ENCODE measurements at regions not wholly inside any gene's neighbourhood (a gene's known extent, or its start where the extent isn't known, plus 50 kb on each side); places are given as distances from the start of the nearest gene placed in this dataset.
"Not testable (repeated sequence)": the region's sequence is repeated elsewhere in the genome, so short reads cannot be mapped to it uniquely, and the experiment has no call there.

DNA sequence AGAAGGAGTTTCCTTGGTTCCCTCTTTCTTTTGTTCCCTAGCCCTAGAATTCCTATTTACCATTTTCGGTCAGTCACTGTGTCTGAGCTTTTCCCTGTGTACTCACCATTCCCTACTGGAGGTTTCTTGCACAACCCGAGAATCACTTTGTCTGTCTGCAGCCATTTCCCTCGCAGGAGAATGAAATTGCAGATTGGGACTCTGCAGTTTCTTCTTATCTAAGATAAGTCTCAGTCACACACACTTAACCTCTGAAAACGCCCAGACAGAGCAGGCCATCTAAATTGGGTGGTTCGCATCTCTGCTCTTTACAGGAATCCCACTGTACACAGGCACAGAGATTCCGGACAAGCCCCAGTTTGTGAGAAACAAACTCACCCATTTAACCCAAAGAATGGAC is 58.6 kb upstream of the CNTNAP2 start:
- DNase-seq (ENCODE audit: extremely low spot score) = no peak
- CTCF ChIA-PET = no interaction called here
- TF ChIP-seq, protein P1, sequence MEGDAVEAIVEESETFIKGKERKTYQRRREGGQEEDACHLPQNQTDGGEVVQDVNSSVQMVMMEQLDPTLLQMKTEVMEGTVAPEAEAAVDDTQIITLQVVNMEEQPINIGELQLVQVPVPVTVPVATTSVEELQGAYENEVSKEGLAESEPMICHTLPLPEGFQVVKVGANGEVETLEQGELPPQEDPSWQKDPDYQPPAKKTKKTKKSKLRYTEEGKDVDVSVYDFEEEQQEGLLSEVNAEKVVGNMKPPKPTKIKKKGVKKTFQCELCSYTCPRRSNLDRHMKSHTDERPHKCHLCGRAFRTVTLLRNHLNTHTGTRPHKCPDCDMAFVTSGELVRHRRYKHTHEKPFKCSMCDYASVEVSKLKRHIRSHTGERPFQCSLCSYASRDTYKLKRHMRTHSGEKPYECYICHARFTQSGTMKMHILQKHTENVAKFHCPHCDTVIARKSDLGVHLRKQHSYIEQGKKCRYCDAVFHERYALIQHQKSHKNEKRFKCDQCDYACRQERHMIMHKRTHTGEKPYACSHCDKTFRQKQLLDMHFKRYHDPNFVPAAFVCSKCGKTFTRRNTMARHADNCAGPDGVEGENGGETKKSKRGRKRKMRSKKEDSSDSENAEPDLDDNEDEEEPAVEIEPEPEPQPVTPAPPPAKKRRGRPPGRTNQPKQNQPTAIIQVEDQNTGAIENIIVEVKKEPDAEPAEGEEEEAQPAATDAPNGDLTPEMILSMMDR (IDR thresholded peaks at IDR 0.05; ENCODE audit: control extremely low read depth, extremely low read depth, low read depth, missing control alignments) = no peak
- POLR2A ChIA-PET = no interaction called here

GRCh38 chr7:146054909-146055308 is 61.7 kb upstream of the CNTNAP2 start:
- TF ChIP-seq, protein P1 (IDR thresholded peaks at IDR 0.05; ENCODE audit: control extremely low read depth, extremely low read depth, low read depth, missing control alignments) = no peak
- no peak for DNase-seq (ENCODE audit: extremely low spot score)
- CTCF ChIA-PET = no interaction called here
- POLR2A ChIA-PET = no interaction called here

GRCh38 chr7:146053492-146053891 is 63.1 kb upstream of the CNTNAP2 start:
- ChIA-PET POLR2A (no interaction called here), CTCF (interaction anchor here (1.2 kb wide), 1 partner anchor 20 kb away, joined by 3 read pairs; no protein-coding TSS in a partner anchor)
- no peak for DNase-seq (ENCODE audit: extremely low spot score)
- TF ChIP-seq, protein P1 (IDR thresholded peaks at IDR 0.05; ENCODE audit: control extremely low read depth, extremely low read depth, low read depth, missing control alignments) = no peak

GRCh38 chr7:146043310-146043709 is 73.3 kb upstream of the CNTNAP2 start:
- DNase-seq (ENCODE audit: extremely low spot score); CTCF ChIA-PET; POLR2A ChIA-PET: not testable (repeated sequence)

GRCh38 chr7:146028251-146028750 is 88.3 kb upstream of the CNTNAP2 start:
- CTCF ChIA-PET = no interaction called here
- DNase-seq (ENCODE audit: extremely low spot score) = no peak
- TF ChIP-seq, protein P1 (IDR thresholded peaks at IDR 0.05; ENCODE audit: control extremely low read depth, extremely low read depth, low read depth, missing control alignments) = no peak
- POLR2A ChIA-PET = no interaction called here

DNA sequence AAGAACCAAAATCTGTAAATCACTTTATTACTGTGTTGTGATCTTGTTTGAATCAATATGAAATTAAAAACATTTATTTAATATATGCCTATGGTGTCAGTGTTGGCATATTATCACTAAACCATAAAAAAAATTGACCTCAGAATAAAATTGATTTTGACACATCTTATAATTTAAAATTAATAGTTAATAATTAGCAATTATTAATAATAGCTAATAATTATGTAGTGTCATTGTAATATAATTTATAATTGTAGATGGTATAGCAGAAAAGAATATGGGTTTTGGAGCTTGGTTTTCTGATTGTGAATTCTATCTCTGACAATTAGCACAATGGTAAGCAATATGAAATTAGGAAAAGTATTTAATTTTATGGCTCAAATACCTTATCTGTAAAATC is 89.4 kb upstream of the CNTNAP2 start:
- TF ChIP-seq, protein P1 (IDR thresholded peaks at IDR 0.05; ENCODE audit: control extremely low read depth, extremely low read depth, low read depth, missing control alignments) = no peak
- POLR2A ChIA-PET = no interaction called here
- CTCF ChIA-PET = no interaction called here
- no peak for DNase-seq (ENCODE audit: extremely low spot score)

DNA sequence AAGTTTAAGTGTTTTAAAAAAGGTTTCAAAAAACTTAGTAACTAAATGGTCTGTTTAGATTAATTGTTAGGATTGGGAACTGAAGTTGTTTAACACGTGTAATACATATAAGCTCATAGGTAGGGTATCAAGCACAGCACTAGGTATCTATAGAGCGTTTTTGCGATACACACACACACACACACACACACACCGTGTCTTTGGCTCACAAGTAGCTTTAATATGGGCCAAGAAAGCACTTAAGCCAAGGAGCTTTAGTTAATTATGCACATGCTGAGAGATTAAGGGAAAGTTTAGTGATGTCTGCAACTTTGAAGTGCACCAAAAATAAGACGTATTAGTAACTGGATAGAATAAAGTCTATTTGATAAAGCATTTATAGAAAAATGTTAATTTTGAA is 93.8 kb upstream of the CNTNAP2 start:
- TF ChIP-seq, protein P1 (IDR thresholded peaks at IDR 0.05; ENCODE audit: control extremely low read depth, extremely low read depth, low read depth, missing control alignments) = no peak
- ChIA-PET CTCF (no interaction called here), POLR2A (no interaction called here)
- DNase-seq (ENCODE audit: extremely low spot score) = no peak

- CTCF ChIA-PET; POLR2A ChIA-PET; DNase-seq (ENCODE audit: extremely low spot score): not testable (repeated sequence)
Observed at GRCh38 chr7:146019041-146020004, 97.3 kb upstream of the CNTNAP2 start.

DNA sequence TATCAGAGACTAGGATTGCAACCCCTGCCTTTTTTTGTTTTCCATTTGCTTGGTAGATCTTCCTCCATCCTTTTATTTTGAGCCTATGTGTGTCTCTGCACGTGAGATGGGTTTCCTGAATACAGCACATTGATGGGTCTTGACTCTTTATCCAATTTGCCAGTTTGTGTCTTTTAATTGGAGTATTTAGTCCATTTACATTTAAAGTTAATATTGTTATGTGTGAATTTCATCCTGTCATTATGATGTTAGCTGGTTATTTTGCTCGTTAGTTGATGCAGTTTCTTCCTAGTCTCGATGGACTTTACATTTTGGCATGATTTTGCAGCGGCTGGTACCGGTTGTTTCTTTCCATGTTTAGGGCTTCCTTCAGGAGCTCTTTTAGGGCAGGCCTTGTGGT is 99.2 kb upstream of the CNTNAP2 start:
- CTCF ChIA-PET; POLR2A ChIA-PET; DNase-seq (ENCODE audit: extremely low spot score): not testable (repeated sequence)

DNA sequence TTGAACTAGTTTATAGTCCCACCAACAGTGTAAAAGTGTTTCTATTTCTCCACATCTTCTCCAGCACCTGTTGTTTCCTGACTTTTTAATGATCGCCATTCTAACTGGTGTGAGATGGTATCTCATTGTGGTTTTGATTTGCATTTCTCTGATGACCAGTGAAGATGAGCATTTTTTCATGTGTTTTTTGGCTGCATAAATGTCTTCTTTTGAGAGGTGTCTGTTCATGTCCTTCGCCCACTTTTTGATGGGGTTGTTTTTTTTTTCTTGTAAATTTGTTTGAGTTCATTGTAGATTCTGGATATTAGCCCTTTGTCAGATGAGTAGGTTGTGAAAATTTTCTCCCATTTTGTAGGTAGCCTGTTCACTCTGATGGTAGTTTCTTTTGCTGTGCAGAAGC is 102.4 kb upstream of the CNTNAP2 start:
- CTCF ChIA-PET; POLR2A ChIA-PET; DNase-seq (ENCODE audit: extremely low spot score): not testable (repeated sequence)

All from GM10248 (cell line).